Astrocyte of the hippocampus (primary cell): ENCODE measurements at regions not wholly inside any gene's neighbourhood (a gene's known extent, or its start where the extent isn't known, plus 50 kb on each side); places are given as distances from the start of the nearest gene placed in this dataset.

Experiments used
- DNase-seq: peaks from one replicate; pipeline ENCODE4 v3.0.0; 2011; ENCODE audit warnings: low read depth, low spot score

DNA sequence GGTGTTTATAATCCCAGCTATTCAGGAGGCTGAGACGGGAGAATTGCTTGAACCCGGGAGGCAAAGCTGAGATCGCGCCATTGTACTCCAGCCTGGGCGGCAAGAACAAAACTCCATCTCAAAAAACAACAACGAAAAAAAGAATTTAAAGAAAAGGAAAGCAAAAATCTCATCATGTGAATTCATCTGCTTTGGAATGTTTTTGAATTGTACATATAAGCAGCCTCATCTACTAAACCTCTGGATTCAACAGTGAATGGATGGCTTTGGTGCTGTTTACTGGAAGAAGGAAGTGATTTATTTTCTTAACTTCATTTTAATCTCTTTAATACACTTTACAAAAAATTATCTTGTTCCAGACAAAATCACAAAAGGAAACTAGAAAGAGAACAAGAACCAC lies 51.8 kb upstream of the PNRC1 start:
- DNase-seq = no peak

GRCh38 chr6:89027756-89028155 lies 52.8 kb upstream of the PNRC1 start:
- DNase-seq = no peak

DNA sequence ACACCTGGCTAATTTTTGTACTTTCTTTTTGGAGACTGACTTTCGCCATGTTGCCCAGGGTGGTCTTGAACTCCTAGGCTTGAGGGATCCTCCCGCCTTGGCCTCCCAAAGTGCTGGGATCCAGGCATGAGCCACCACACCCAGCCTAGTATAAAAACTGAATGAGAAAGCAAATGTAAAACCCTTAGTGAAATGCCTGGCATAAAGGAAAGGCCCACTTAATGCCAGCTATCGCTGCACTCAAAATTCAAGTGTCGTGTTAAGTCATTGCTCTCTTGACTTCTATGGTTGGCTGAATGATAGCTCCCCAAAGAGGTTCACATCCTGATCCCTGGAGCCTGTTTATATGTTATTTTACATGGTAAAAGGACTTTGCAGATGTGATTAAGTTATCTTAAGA lies 54.4 kb upstream of the PNRC1 start:
- no peak for DNase-seq

DNA sequence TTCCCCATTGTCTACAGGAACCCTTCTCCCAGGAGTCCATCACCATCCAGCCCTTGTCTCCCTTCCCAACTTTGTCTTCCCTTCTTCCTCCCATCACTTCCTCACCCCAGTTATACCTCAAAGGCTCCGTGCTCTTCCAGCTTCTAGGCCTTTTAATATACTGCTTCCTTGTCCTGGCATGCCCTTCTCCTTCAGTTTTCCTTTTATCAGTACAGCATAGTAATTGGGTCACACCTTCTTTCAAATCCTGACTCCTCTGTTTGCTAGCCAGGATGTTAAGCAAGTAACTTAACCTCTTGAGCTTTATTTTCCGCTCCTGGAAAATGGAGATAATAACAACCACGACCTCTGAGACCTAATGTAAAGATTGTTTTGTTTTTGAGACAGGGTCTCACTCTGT lies 54.9 kb upstream of the PNRC1 start:
- DNase-seq = no peak

GRCh38 chr6:89024456-89024855 lies 56.1 kb upstream of the PNRC1 start:
- DNase-seq = no peak

- DNase-seq = peak; percentile 66
These were observed 56.7 kb upstream of the PNRC1 start for GRCh38 chr6:89023591-89024441.

DNA sequence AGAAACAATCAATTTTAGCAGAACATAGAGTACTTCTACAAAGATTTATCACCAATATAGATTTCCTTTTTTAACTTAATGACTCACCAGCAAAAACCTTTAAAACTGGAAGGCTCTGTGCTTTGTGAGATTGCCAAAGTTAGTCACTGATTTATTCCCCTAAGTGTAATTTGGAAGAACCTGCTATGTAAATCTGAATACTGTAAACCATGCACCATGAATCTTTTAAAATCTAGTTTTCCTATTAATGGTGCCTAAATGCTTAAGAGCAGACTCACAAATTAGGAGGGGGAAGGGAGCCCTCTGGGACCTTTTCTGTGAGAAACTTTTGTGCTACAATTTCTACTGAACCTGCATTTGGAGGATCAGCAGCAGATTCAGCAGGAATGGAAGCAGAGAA lies 57.8 kb upstream of the PNRC1 start:
- peak; percentile 72 for DNase-seq

DNA sequence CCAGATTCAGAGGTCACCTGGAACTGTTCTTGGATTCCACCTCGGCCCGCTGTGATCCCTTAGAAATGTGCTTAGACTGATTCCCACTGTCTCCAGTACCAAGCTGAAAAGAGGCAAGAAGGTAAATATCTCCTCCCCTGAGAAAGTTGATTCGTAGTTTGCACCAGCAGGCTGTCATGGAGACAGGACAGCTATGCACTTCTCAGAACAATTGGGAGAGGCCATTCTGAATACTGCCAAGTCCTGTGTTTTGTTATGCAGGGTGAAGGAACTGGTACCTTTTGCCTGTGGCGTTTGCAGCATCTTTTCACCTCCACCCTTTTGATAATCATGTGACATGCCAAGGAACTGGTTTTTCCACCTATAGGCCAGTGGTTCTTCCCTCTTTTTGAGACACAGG lies 58.2 kb upstream of the RNGTT start:
- DNase-seq = no peak

- no peak for DNase-seq
These were observed 52.6 kb upstream of the RNGTT start for GRCh38 chr6:89015971-89016370.

DNA sequence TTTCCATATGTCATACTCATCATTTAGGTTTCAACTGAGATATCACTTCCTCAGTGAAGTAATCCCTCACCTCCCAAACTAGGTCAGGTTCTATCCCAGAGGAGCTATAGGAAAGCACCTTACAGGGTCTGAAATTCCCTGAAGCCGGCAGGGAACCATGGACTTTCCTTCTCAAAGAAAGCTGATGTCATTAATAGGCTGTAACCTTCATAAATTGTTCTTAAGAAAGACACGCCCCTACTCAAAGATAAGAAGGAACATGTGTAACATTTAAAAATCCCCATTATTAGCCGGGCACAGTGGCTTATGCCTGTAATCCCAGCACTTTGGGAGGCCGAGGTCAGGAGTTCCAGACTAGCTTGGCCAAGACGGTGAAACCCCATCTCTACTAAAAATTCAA lies 50.0 kb upstream of the RNGTT start:
- no peak for DNase-seq
